T-cell (primary cell): ENCODE measurements at regions not wholly inside any gene's neighbourhood (a gene's known extent, or its start where the extent isn't known, plus 50 kb on each side); places are given as distances from the start of the nearest gene placed in this dataset.
A peak's percentile ranks its signal among the peaks of the same experiment; 100 is the strongest.

Experiments used
- ATAC-seq, 4 experiments: fragments of 200-7000 bp in 3 of 4; fragments of 150-1000 bp in 1 of 4; cut with Tn5 transposase; replicated peaks in 1 of 4; 1 replicate in 3 of 4; 2 replicates in 1 of 4; pipeline ENCODE4 v1.10.0; 2021; ENCODE audit warnings: moderate library complexity in 3 of 4, mild to moderate bottlenecking in 2 of 4, moderate number of reproducible peaks in 1 of 4
- CTCF ChIA-PET, 2 donors: fragments of 300-600 bp; sonication (Branson Sonifier 250); formaldehyde crosslinking; loops; one replicate each; lab custom pipeline; 2022; ENCODE audit warnings: antibody characterized with exemption in 2 of 2; lab: Charles Lee
- POLR2A ChIA-PET, 2 donors: fragments of 300-600 bp; sonication (Branson Sonifier 250); formaldehyde crosslinking; loops; one replicate each; lab custom pipeline; 2022; ENCODE audit warnings: antibody characterized with exemption in 2 of 2; lab: Charles Lee
- DNase-seq, 35 experiments: peaks; one replicate each; pipeline versions ENCODE4 v3.0.0 to v3.0.0-alpha.2; 2013 to 2023
- H3K27ac ChIP-seq: one replicate; pipeline ENCODE4 v1.5.1; 2013; ENCODE audit warnings: low read length
- H3K27me3 ChIP-seq, 2 experiments: replicated peaks in 1 of 2; 1 replicate in 1 of 2; 2 replicates in 1 of 2; pipeline versions ENCODE4 v1.6.1 to v1.7.0; 2013; ENCODE audit warnings: low read length in 1 of 2, mixed read lengths in 1 of 2; ENCODE audit not compliant: control insufficient read depth in 2 of 2, insufficient read depth in 2 of 2; ENCODE audit errors: extremely low read depth in 1 of 2
- H3K36me3 ChIP-seq, 2 donors: 1 replicate in 1 of 2; 2 replicates in 1 of 2; pipeline versions ENCODE4 v1.6.1 to v1.7.0; 2013; ENCODE audit warnings: low read length in 1 of 2; ENCODE audit not compliant: control insufficient read depth in 2 of 2, insufficient read depth in 1 of 2; ENCODE audit errors: extremely low read depth in 1 of 2
- H3K4me1 ChIP-seq, 2 experiments: 1 replicate in 1 of 2; 2 replicates in 1 of 2; pipeline versions ENCODE4 v1.6.1 to v1.7.0; 2013; ENCODE audit warnings: low read length in 2 of 2, mixed read lengths in 1 of 2; ENCODE audit not compliant: insufficient read depth in 2 of 2, control insufficient read depth in 1 of 2; ENCODE audit errors: extremely low read depth in 1 of 2
- H3K4me3 ChIP-seq, 2 donors: 1 replicate in 1 of 2; 2 replicates in 1 of 2; pipeline versions ENCODE4 v1.5.1 to v1.7.0; 2013; ENCODE audit warnings: mild to moderate bottlenecking in 2 of 2, low read length in 1 of 2, moderate library complexity in 1 of 2; ENCODE audit not compliant: control insufficient read depth in 1 of 2; ENCODE audit errors: extremely low read depth in 1 of 2
- H3K9me3 ChIP-seq: 2 replicates; pipeline ENCODE4 v1.7.0; 2013
- H3K27ac Mint-ChIP-seq, 2 donors: one replicate each; pipeline ENCODE4 v1.8.0; 2020 to 2021; ENCODE audit warnings: mild to moderate bottlenecking in 2 of 2, mixed read lengths in 2 of 2
- H3K27me3 Mint-ChIP-seq, 2 donors: one replicate each; pipeline ENCODE4 v1.8.0; 2021 to 2022; ENCODE audit warnings: mixed read lengths in 2 of 2
- H3K36me3 Mint-ChIP-seq: one replicate; pipeline ENCODE4 v1.8.0; 2021; ENCODE audit warnings: mixed read lengths
- H3K4me1 Mint-ChIP-seq, 3 donors: one replicate each; pipeline ENCODE4 v1.8.0; 2020 to 2022; ENCODE audit warnings: mixed read lengths in 3 of 3, mild to moderate bottlenecking in 1 of 3
- H3K4me3 Mint-ChIP-seq, 3 donors: one replicate each; pipeline ENCODE4 v1.8.0; 2020 to 2022; ENCODE audit warnings: mild to moderate bottlenecking in 3 of 3, mixed read lengths in 3 of 3, moderate library complexity in 3 of 3
- H3K9me3 Mint-ChIP-seq, 3 donors: one replicate each; pipeline ENCODE4 v1.8.0; 2020 to 2022; ENCODE audit warnings: mixed read lengths in 3 of 3
- WGBS: methylation state at CpG from one replicate; pipeline ENCODE4 v1.1.5; 2013; ENCODE audit warnings: missing lambda C conversion rate; ENCODE audit not compliant: insufficient coverage; 5-methylcytosine and 5-hydroxymethylcytosine counted together

DNA sequence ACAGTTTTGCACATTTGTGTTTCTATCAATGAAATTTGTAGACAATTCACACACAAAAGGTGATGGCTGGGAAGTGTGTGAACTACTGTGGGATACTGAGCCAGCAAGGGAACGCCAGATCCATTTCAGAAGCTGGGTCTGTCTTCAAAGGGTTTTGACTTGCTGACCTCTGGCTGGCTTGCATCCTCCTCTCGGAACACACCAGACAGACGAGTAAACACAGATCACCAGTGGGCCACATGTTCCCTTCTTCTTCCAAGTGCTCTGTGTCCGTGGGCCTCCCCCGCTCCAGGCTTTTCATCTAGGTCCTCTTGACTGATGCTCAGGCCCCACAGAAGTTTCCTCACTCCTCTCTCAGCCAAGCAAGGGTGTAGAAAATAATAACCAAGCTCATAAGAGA, 122.2 kb upstream of the OSR1 start:
- Histone ChIP-seq H3K9me3 (no peaks in the 10 kb centered on the region), H3K4me1 (no peaks in the 10 kb centered on the region), H3K36me3 (no peaks in the 10 kb centered on the region), H3K27me3 (peaks cover 0 to 1% of the 10 kb centered on the region in 2 experiments), H3K4me3 (no peak overlapping the region), H3K27ac (no peak overlapping the region)
- ChIA-PET CTCF (no interaction called here), POLR2A (no interaction called here)
- no peak overlapping the region for H3K4me3 Mint-ChIP-seq
- peaks cover 0 to 8% (median 0%) of the 10 kb centered on the region in 3 donors for H3K9me3 Mint-ChIP-seq
- H3K27me3 Mint-ChIP-seq: peaks cover 6 to 28% of the 10 kb centered on the region in 2 donors
- no peaks in the 10 kb centered on the region for H3K4me1 Mint-ChIP-seq
- DNase-seq (no peak), ATAC-seq (no peak)
- H3K27ac Mint-ChIP-seq: no peak overlapping the region
- no peaks in the 10 kb centered on the region for H3K36me3 Mint-ChIP-seq
- 91% methylated on average over 3 of the region's 5 CpGs for WGBS

DNA sequence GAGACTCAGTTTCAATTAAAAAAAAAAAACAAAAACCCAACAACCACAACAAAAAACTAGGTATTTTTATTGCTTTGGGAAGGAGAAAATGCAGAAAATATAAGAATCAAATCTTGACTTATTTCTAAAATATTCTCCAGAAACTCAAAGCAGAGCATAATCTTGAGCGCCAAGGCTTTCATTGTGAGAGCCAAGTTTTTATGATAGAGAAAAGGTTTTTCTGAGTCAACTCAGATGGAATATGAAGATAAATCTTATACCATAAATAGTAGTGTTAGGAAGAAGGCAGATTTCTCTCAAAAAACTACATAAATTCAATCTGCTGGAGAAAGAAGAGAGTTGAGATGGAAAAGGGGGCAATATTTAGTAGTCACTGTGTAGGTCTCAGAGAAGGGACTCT, 121.2 kb upstream of the OSR1 start:
- Mint-ChIP-seq H3K9me3 (peaks cover 0 to 8% (median 0%) of the 10 kb centered on the region in 3 donors), H3K27me3 (peaks cover 6 to 25% of the 10 kb centered on the region in 2 donors), H3K36me3 (no peaks in the 10 kb centered on the region), H3K4me3 (no peak overlapping the region), H3K27ac (no peak overlapping the region), H3K4me1 (peaks cover 4 to 6% (median 6%) of the 10 kb centered on the region in 3 donors)
- Histone ChIP-seq H3K36me3 (no peaks in the 10 kb centered on the region), H3K4me3 (no peak overlapping the region), H3K9me3 (no peaks in the 10 kb centered on the region), H3K27me3 (peaks cover 0 to 2% of the 10 kb centered on the region in 2 experiments), H3K27ac (no peak overlapping the region), H3K4me1 (no peaks in the 10 kb centered on the region)
- DNase-seq (no peak), ATAC-seq (no peak)
- WGBS: no CpG with 5 or more reads among the region's 1 CpG
- ChIA-PET CTCF (no interaction called here), POLR2A (interaction anchor here in 1 of 2 donors (0.7 kb wide), 1 partner anchor 94 kb away, joined by 3 read pairs; no protein-coding TSS in a partner anchor)

DNA sequence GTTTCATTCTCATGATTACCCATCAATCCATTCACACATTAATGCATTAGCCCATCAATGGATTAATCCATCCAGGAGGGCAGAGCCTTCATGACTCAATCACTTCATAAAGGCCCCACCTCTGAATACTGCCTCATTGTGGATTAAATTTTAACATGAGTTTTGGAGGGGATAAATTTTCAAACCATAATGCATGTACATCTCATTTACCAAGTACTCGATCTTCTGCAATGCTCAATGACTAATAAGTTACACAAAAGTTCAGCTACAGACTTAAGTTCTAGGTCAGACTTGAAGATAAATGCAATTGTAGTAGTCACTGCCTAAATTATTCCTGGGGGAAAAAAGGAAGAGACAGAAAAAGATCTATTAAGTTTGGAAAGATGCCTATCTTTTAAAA, 120.0 kb upstream of the OSR1 start:
- ChIA-PET CTCF (no interaction called here), POLR2A (no interaction called here)
- H3K9me3 ChIP-seq: no peaks in the 10 kb centered on the region
- H3K27ac ChIP-seq: no peak overlapping the region
- no peak overlapping the region for H3K4me3 Mint-ChIP-seq
- peaks cover 4 to 8% of the 10 kb centered on the region in 2 experiments for H3K4me1 ChIP-seq
- H3K4me1 Mint-ChIP-seq: peaks cover 17% of the 10 kb centered on the region in 3 donors
- no peaks in the 10 kb centered on the region for H3K36me3 ChIP-seq
- no peak overlapping the region for H3K4me3 ChIP-seq
- H3K36me3 Mint-ChIP-seq: no peaks in the 10 kb centered on the region
- WGBS: no CpG with 5 or more reads among the region's 1 CpG
- DNase-seq (no peak), ATAC-seq (no peak)
- peaks cover 8 to 25% of the 10 kb centered on the region in 2 donors for H3K27me3 Mint-ChIP-seq
- no peak overlapping the region for H3K27ac Mint-ChIP-seq
- H3K9me3 Mint-ChIP-seq: peaks cover 0 to 8% (median 0%) of the 10 kb centered on the region in 3 donors
- H3K27me3 ChIP-seq: peaks cover 0 to 2% of the 10 kb centered on the region in 2 experiments

DNA sequence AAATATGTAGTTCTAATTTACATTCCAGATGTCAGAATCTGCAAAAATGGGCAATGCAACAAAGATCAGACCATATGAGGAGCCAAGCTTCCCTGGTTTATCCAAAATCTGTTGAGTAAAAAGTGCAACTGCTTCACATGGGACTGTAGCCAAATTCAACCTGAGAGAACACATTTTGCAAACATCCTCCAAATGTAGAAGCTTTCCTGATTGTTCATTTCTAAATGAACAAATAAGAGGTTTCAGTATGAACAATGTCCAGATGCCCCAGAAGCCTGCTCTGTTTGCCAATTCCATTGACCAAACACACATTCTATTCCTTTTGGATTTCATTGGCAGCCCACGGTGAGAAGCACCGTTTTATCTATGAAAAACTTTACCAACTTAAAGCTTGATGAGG, 117.9 kb upstream of the OSR1 start:
- ChIA-PET CTCF (no interaction called here), POLR2A (no interaction called here)
- no peaks in the 10 kb centered on the region for H3K9me3 ChIP-seq
- no peaks in the 10 kb centered on the region for H3K36me3 ChIP-seq
- WGBS: no CpG with 5 or more reads among the region's 2 CpGs
- H3K27ac Mint-ChIP-seq: no peak overlapping the region
- ATAC-seq (no peak), DNase-seq (no peak)
- H3K4me1 Mint-ChIP-seq: peaks cover 23 to 25% (median 24%) of the 10 kb centered on the region in 3 donors
- no peak overlapping the region for H3K27ac ChIP-seq
- peaks cover 16 to 31% of the 10 kb centered on the region in 2 donors for H3K27me3 Mint-ChIP-seq
- no peaks in the 10 kb centered on the region for H3K36me3 Mint-ChIP-seq
- H3K4me3 ChIP-seq: no peak overlapping the region
- H3K4me1 ChIP-seq: peaks cover 4 to 10% of the 10 kb centered on the region in 2 experiments
- H3K4me3 Mint-ChIP-seq: no peak overlapping the region
- peaks cover 0 to 5% of the 10 kb centered on the region in 2 experiments for H3K27me3 ChIP-seq
- peaks cover 0 to 8% (median 0%) of the 10 kb centered on the region in 3 donors for H3K9me3 Mint-ChIP-seq

DNA sequence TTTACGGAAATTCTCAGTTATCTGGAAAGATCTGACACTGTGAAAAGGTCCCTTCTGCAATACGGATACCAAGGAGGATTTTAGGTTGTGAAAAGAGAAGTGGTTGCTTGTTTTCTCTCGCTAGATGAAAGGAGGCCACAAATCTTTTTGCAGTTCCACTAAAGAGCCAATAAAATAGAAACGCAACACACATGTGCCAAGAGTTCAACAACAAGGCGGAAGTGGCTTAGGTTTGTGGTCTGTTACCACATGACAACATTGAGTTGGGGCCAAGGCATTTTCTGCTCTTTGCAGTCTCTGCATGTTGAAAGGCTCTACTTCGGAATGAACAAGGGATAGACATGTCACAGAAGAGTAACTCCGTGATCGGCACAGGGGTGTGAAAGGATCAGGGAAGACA, 115.7 kb upstream of the OSR1 start:
- H3K36me3 ChIP-seq: no peaks in the 10 kb centered on the region
- Mint-ChIP-seq H3K27me3 (peaks cover 18 to 29% of the 10 kb centered on the region in 2 donors), H3K4me1 (peaks cover 23 to 25% (median 24%) of the 10 kb centered on the region in 3 donors), H3K36me3 (no peaks in the 10 kb centered on the region), H3K27ac (peak overlapping the region in 1 of 2 donors; percentile 19), H3K9me3 (no peaks in the 10 kb centered on the region), H3K4me3 (peak overlapping the region; percentile 4 to 36 (median 13))
- WGBS: 0% methylated on average over 4 of the region's 8 CpGs
- no peak overlapping the region for H3K4me3 ChIP-seq
- ATAC-seq (peak; percentile 77 to 98 (median 94)), DNase-seq (peak; percentile 5 to 76 (median 41))
- CTCF ChIA-PET: no interaction called here
- H3K4me1 ChIP-seq: peaks cover 4 to 10% of the 10 kb centered on the region in 2 experiments
- POLR2A ChIA-PET: interaction anchor here in 1 of 2 donors (0.6 kb wide), 1 partner anchor 1313 kb away, joined by 3 read pairs; no protein-coding TSS in a partner anchor
- no peaks in the 10 kb centered on the region for H3K9me3 ChIP-seq
- no peak overlapping the region for H3K27ac ChIP-seq
- peaks cover 0 to 7% of the 10 kb centered on the region in 2 experiments for H3K27me3 ChIP-seq

DNA sequence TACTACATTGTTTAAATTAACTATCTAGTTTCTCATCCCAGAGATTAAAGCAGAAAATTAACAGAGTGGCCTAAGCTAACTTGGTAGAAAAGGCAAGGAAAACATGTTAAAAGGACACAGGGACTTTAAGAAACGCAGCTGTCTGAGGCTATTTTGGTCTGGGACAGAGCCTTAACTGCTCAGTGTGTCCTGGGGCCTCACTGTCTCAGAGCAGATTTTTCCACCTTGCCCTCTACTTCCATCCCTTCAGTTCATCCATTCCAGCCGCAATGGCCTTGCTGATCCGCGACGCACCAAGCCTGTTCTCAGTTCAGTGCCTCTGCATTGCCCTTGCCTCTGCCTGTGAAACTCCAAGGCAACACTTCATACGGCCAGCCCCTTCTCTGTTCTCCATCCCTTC, 114.9 kb upstream of the OSR1 start:
- peaks cover 4 to 10% of the 10 kb centered on the region in 2 experiments for H3K4me1 ChIP-seq
- no peaks in the 10 kb centered on the region for H3K36me3 ChIP-seq
- no peaks in the 10 kb centered on the region for H3K9me3 ChIP-seq
- Mint-ChIP-seq H3K4me3 (no peak overlapping the region), H3K4me1 (peaks cover 23 to 25% (median 24%) of the 10 kb centered on the region in 3 donors), H3K9me3 (peaks cover 0 to 3% (median 0%) of the 10 kb centered on the region in 3 donors), H3K27me3 (peaks cover 19 to 26% of the 10 kb centered on the region in 2 donors), H3K36me3 (no peaks in the 10 kb centered on the region), H3K27ac (no peak overlapping the region)
- H3K27me3 ChIP-seq: peaks cover 0 to 7% of the 10 kb centered on the region in 2 experiments
- ATAC-seq: no peak
- no peak overlapping the region for H3K4me3 ChIP-seq
- ChIA-PET POLR2A (no interaction called here), CTCF (no interaction called here)
- WGBS: 68% methylated on average over 5 of the region's 6 CpGs
- no peak for DNase-seq
- H3K27ac ChIP-seq: no peak overlapping the region
